ENCODE measurements at regions not wholly inside any gene's neighbourhood (a gene's known extent, or its start where the extent isn't known, plus 50 kb on each side); places are given as distances from the start of the nearest gene placed in this dataset.

- DNase-seq (ENCODE audit: low read depth), result no peak
These were observed 149.7 kb upstream of the VANGL1 start for GRCh38 chr1:115492019-115492595.

- no peak for DNase-seq (ENCODE audit: low read depth)
These were observed 150.3 kb upstream of the VANGL1 start for GRCh38 chr1:115491298-115492018.

- DNase-seq (ENCODE audit: low read depth), result no peak
These were observed 141.0 kb upstream of the NGF start for GRCh38 chr1:115479055-115479482.

GRCh38 chr1:115477071-115477470 is 139.0 kb upstream of the NGF start:
- DNase-seq (ENCODE audit: low read depth), result no peak

- peak; percentile 47 for DNase-seq (ENCODE audit: low read depth)
These were observed 138.6 kb upstream of the NGF start for GRCh38 chr1:115476616-115477015.

GRCh38 chr1:115475901-115476300 is 137.9 kb upstream of the NGF start:
- DNase-seq (ENCODE audit: low read depth), result no peak

- DNase-seq (ENCODE audit: low read depth), result no peak
These were observed 137.2 kb upstream of the NGF start for GRCh38 chr1:115475252-115475651.

GRCh38 chr1:115473986-115474565 is 136.0 kb upstream of the NGF start:
- DNase-seq (ENCODE audit: low read depth), result no peak

GRCh38 chr1:115469703-115470476 is 131.8 kb upstream of the NGF start:
- peak; percentile 90 for DNase-seq (ENCODE audit: low read depth)

GRCh38 chr1:115467790-115468189 is 129.7 kb upstream of the NGF start:
- no peak for DNase-seq (ENCODE audit: low read depth)

- DNase-seq (ENCODE audit: low read depth), result no peak
These were observed 129.1 kb upstream of the NGF start for GRCh38 chr1:115467196-115467595.

- peak; percentile 41 for DNase-seq (ENCODE audit: low read depth)
These were observed 128.4 kb upstream of the NGF start for GRCh38 chr1:115466433-115466832.

- no peak for DNase-seq (ENCODE audit: low read depth)
These were observed 127.8 kb upstream of the NGF start for GRCh38 chr1:115465802-115466363.

- DNase-seq (ENCODE audit: low read depth), result peak; percentile 28
These were observed 125.3 kb upstream of the NGF start for GRCh38 chr1:115463347-115463746.

- DNase-seq (ENCODE audit: low read depth), result no peak
These were observed 124.6 kb upstream of the NGF start for GRCh38 chr1:115462566-115463076.

- peak; percentile 35 for DNase-seq (ENCODE audit: low read depth)
These were observed 123.5 kb upstream of the NGF start for GRCh38 chr1:115461526-115461925.

GRCh38 chr1:115459161-115459560 is 121.1 kb upstream of the NGF start:
- DNase-seq (ENCODE audit: low read depth), result no peak

- DNase-seq (ENCODE audit: low read depth), result no peak
These were observed 120.5 kb upstream of the NGF start for GRCh38 chr1:115458426-115459114.

- DNase-seq (ENCODE audit: low read depth), result no peak
These were observed 119.2 kb upstream of the NGF start for GRCh38 chr1:115457289-115457688.

- DNase-seq (ENCODE audit: low read depth), result peak; percentile 65
These were observed 118.5 kb upstream of the NGF start for GRCh38 chr1:115456441-115456961.

GRCh38 chr1:115454837-115455511 is 116.9 kb upstream of the NGF start:
- DNase-seq (ENCODE audit: low read depth), result peak; percentile 47

Measured in ELR (cell line).